Breast epithelium (tissue), 4 donors: ENCODE measurements at regions not wholly inside any gene's neighbourhood (a gene's known extent, or its start where the extent isn't known, plus 50 kb on each side); places are given as distances from the start of the nearest gene placed in this dataset.
A peak's percentile ranks its signal among the peaks of the same experiment; 100 is the strongest.

Source experiments
- DNase-seq, 2 donors: peaks; one replicate each; pipeline ENCODE4 v3.0.0-alpha.2; 2019; ENCODE audit warnings: low spot score in 2 of 2
- H3K27ac ChIP-seq, 2 donors: fragments of 200-600 bp; sonication (generic) in 1 of 2; one replicate each; pipeline ENCODE4 v1.5.1; 2016 to 2019; ENCODE audit warnings: mild to moderate bottlenecking in 1 of 2
- H3K27me3 ChIP-seq, 2 donors: fragments of 200-600 bp; sonication (generic) in 1 of 2; one replicate each; pipeline versions ENCODE4 v1.5.1 to v1.6.0; 2017 to 2019; ENCODE audit warnings: control low read depth in 1 of 2, mild to moderate bottlenecking in 1 of 2
- H3K36me3 ChIP-seq: fragments of 200-600 bp; one replicate; pipeline ENCODE4 v1.5.1; 2019
- H3K4me1 ChIP-seq, 2 donors: fragments of 200-600 bp; sonication (generic); one replicate each; pipeline ENCODE4 v1.5.1; 2016 to 2019; ENCODE audit warnings: control low read depth in 1 of 2
- H3K4me3 ChIP-seq, 3 donors: fragments of 200-600 bp; sonication (generic); 1 replicate in 2 of 3; 2 replicates in 1 of 3; pipeline ENCODE4 v1.5.1; 2016 to 2019; ENCODE audit warnings: mild to moderate bottlenecking in 3 of 3, moderate library complexity in 2 of 3
- H3K9me3 ChIP-seq, 2 donors: fragments of 200-600 bp; sonication (generic) in 1 of 2; one replicate each; pipeline ENCODE4 v1.5.1; 2016 to 2019; ENCODE audit warnings: control low read depth in 1 of 2
- CTCF ChIP-seq, 3 donors: fragments of 450-650 bp; IDR thresholded peaks; one replicate each; pipeline ENCODE4 v1.5.1; 2016 to 2017; ENCODE audit warnings: antibody characterized with exemption in 3 of 3, mild to moderate bottlenecking in 3 of 3, moderate library complexity in 3 of 3
- POLR2A ChIP-seq: fragments of 450-650 bp; IDR thresholded peaks from one replicate; pipeline ENCODE4 v1.6.1; 2016; ENCODE audit warnings: antibody characterized with exemption, mild to moderate bottlenecking, moderate library complexity
- POLR2AphosphoS5 ChIP-seq, 3 donors: sonication (generic); formaldehyde crosslinking; IDR thresholded peaks; one replicate each; pipeline ENCODE4 v1.6.1; 2017; ENCODE audit warnings: antibody characterized with exemption in 3 of 3
- intact Hi-C: fragments of 100-400 bp; cut with DNase I; formaldehyde crosslinking; loops from one replicate; pipeline ENCODE4 v1.15.1; 2023; ENCODE audit warnings: low total_unique reads

DNA sequence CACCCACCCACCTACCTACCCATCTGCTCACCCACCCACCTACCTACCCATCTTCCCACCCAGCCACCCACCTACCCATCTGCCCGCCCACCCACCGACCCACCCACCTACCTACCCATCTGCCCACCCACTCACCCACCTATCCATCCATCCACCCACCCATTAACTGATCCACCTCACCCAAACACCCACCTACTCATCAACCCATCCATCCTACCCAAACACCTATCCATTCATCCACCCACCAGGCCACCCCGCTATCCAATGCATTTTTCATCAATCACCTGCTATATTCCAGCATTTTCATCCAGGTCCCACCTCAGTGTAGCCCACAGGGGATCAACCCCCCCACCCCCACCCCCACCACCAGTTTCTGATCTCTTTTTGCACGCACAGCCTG, 121.8 kb downstream of the GLI2 start:
- DNase-seq: no peak
- H3K4me3 ChIP-seq: no peak overlapping the region
- peak overlapping the region; percentile 68 to 82 for H3K27ac ChIP-seq
- H3K4me1 ChIP-seq: no peaks in the 10 kb centered on the region
- no peaks in the 10 kb centered on the region for H3K36me3 ChIP-seq
- H3K27me3 ChIP-seq: no peaks in the 10 kb centered on the region
- no peaks in the 10 kb centered on the region for H3K9me3 ChIP-seq
- TF ChIP-seq POLR2A: no peak
- no peak for TF ChIP-seq POLR2AphosphoS5 (IDR thresholded peaks at IDR 0.05)
- TF ChIP-seq CTCF (IDR thresholded peaks at IDR 0.05): no peak
- intact Hi-C loops: no loop called here

- no peak for DNase-seq
- no peaks in the 10 kb centered on the region for H3K9me3 ChIP-seq
- peak overlapping the region; percentile 68 to 82 for H3K27ac ChIP-seq
- no peaks in the 10 kb centered on the region for H3K36me3 ChIP-seq
- no peak overlapping the region for H3K4me3 ChIP-seq
- intact Hi-C loops: no loop called here
- H3K4me1 ChIP-seq: no peaks in the 10 kb centered on the region
- no peaks in the 10 kb centered on the region for H3K27me3 ChIP-seq
- no peak for TF ChIP-seq CTCF (IDR thresholded peaks at IDR 0.05)
- no peak for TF ChIP-seq POLR2A
- TF ChIP-seq POLR2AphosphoS5 (IDR thresholded peaks at IDR 0.05): no peak
Observed at GRCh38 chr2:120857931-120858330, 122.3 kb downstream of the GLI2 start.

GRCh38 chr2:120858361-120859106, 122.9 kb downstream of the GLI2 start:
- TF ChIP-seq POLR2A: no peak
- TF ChIP-seq CTCF (IDR thresholded peaks at IDR 0.05): no peak
- no peak for TF ChIP-seq POLR2AphosphoS5 (IDR thresholded peaks at IDR 0.05)
- Histone ChIP-seq H3K4me1 (no peaks in the 10 kb centered on the region), H3K4me3 (no peak overlapping the region), H3K27ac (peak overlapping the region; percentile 68 to 82), H3K27me3 (no peaks in the 10 kb centered on the region), H3K36me3 (no peaks in the 10 kb centered on the region), H3K9me3 (no peaks in the 10 kb centered on the region)
- peak in 1 of 2 donors; percentile 68 for DNase-seq
- intact Hi-C loops: no loop called here

DNA sequence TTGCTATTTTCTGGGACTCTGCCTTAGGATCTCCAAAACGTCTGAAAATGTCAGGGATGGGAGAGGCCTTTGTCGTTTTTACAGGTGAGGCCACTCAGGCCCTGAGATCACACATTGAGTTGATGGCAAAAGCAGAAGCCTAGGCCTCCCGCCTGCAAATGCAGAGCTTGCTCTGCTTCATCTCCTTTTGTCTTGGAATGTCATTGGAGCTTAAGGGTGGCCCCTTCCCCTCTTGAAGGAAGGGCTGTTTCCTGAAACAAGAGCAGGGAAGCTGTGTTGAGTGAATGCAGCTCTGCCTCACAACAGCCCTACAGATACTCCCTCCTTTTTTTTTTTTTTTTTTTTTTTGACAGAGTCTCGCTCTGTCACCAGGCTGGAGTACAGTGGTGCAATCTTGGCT, 123.5 kb downstream of the GLI2 start:
- H3K9me3 ChIP-seq: no peaks in the 10 kb centered on the region
- no peaks in the 10 kb centered on the region for H3K4me1 ChIP-seq
- peak overlapping the region; percentile 68 to 82 for H3K27ac ChIP-seq
- DNase-seq: no peak
- no peak for TF ChIP-seq CTCF (IDR thresholded peaks at IDR 0.05)
- no peak for TF ChIP-seq POLR2A
- no peak for TF ChIP-seq POLR2AphosphoS5 (IDR thresholded peaks at IDR 0.05)
- no peak overlapping the region for H3K4me3 ChIP-seq
- H3K27me3 ChIP-seq: no peaks in the 10 kb centered on the region
- intact Hi-C loops: no loop called here
- no peaks in the 10 kb centered on the region for H3K36me3 ChIP-seq

DNA sequence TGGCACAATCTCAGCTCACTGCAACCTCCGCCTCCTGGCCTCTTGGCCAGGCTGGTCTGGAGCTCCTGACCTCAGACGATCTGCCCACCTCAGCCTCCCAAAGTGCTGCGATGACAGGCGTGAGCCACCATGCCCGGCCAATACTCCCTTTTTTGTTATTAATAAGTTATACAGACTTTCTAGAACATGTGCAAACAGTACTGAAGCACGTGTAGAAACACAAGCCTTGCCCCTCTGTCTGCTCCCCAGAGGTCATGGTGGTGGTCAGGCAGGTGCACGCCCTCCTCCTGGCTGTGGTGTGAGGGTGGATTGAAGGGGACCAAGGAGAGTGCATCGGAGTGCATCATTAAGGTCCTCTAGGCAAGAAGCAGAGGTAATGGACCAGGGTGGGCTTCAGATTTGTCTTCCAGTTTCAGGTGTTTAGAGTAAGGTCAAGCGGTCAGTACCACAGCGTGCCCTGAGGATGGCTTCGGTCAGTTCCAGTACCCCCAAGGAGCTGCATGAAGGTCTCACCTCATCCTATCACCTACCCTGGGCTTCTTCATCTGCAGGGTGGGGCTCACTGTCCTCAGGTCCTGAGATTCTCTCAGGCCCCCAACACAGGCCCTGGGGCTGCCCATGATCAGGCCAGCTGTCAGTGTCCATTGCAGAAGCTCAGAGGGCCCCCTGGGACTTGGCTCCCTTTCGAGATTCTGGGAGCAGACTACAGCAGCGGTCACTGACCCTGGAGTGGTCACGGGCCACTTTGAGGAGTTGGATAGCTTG, 124.3 kb downstream of the GLI2 start:
- H3K9me3 ChIP-seq: no peaks in the 10 kb centered on the region
- no peak overlapping the region for H3K4me3 ChIP-seq
- no peak for TF ChIP-seq POLR2A
- TF ChIP-seq CTCF (IDR thresholded peaks at IDR 0.05): no peak
- no peak for TF ChIP-seq POLR2AphosphoS5 (IDR thresholded peaks at IDR 0.05)
- intact Hi-C loops: no loop called here
- H3K4me1 ChIP-seq: no peaks in the 10 kb centered on the region
- H3K27me3 ChIP-seq: no peaks in the 10 kb centered on the region
- no peak for DNase-seq
- no peak overlapping the region for H3K27ac ChIP-seq
- no peaks in the 10 kb centered on the region for H3K36me3 ChIP-seq
